ENCODE measurements at regions not wholly inside any gene's neighbourhood (a gene's known extent, or its start where the extent isn't known, plus 50 kb on each side); places are given as distances from the start of the nearest gene placed in this dataset.

DNA sequence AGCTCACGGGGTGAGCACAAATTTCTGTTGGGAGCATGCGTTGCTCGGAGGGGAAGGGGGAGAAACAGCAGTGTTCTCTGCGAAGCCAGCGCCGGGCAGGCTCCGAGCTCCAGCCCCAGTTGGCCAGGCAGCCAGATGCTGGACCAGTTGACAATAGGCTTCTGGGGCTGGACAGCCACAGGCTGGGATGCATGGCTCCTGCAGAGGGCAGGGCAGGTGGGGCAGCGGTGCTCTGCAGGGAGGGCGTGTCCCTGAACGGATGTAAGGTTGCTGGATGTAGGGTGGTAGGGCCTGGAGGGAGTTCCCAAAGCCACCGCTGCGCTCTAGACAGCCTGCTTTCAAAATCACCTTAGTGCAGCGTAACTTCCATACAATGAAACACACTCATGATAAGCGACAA lies 574.9 kb downstream of the GLRX3 start:
- H3K36me3 ChIP-seq (ENCODE audit: control insufficient read depth in 2 of 2, extremely low read depth in 1 of 2, insufficient read depth in 2 of 2, low read length in 2 of 2): no peaks in the 10 kb centered on the region
- H4K20me1 ChIP-seq (ENCODE audit: control insufficient read depth, extremely low read depth, insufficient read depth, low read length): no peaks in the 10 kb centered on the region
- H3K4me3 ChIP-seq (ENCODE audit: control insufficient read depth in 2 of 3, extremely low read depth in 1 of 3, insufficient read depth in 2 of 3, low read depth in 1 of 3, low read length in 3 of 3): no peak overlapping the region
- DNase-seq (ENCODE audit: low read depth, low spot score): no peak
- no peak overlapping the region for H3K4me2 ChIP-seq (ENCODE audit: control insufficient read depth, extremely low read depth, insufficient read depth, low read depth, low read length)
- peaks cover 11% of the 10 kb centered on the region for H3K9me3 ChIP-seq (ENCODE audit: control insufficient read depth, low read depth, low read length)
- TF ChIP-seq, protein P1, sequence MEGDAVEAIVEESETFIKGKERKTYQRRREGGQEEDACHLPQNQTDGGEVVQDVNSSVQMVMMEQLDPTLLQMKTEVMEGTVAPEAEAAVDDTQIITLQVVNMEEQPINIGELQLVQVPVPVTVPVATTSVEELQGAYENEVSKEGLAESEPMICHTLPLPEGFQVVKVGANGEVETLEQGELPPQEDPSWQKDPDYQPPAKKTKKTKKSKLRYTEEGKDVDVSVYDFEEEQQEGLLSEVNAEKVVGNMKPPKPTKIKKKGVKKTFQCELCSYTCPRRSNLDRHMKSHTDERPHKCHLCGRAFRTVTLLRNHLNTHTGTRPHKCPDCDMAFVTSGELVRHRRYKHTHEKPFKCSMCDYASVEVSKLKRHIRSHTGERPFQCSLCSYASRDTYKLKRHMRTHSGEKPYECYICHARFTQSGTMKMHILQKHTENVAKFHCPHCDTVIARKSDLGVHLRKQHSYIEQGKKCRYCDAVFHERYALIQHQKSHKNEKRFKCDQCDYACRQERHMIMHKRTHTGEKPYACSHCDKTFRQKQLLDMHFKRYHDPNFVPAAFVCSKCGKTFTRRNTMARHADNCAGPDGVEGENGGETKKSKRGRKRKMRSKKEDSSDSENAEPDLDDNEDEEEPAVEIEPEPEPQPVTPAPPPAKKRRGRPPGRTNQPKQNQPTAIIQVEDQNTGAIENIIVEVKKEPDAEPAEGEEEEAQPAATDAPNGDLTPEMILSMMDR (optimal IDR thresholded peaks at IDR 0.05 in 1 of 3, IDR thresholded peaks at IDR 0.05 in 1 of 3, conservative IDR thresholded peaks at IDR 0.05 in 1 of 3; ENCODE audit: extremely low read depth in 1 of 3, insufficient read depth in 2 of 3, low read length in 3 of 3): no peak
- no peak for TF ChIP-seq EZH2 (IDR thresholded peaks at IDR 0.05; ENCODE audit: low read length)
- no peaks in the 10 kb centered on the region for H3K27me3 ChIP-seq (ENCODE audit: control insufficient read depth, extremely low read depth, insufficient read depth, low read length)
- H3K4me1 ChIP-seq (ENCODE audit: control insufficient read depth, extremely low read depth, insufficient read depth, low read length): no peaks in the 10 kb centered on the region
- no peak for FAIRE-seq
- H3K27ac ChIP-seq (ENCODE audit: control insufficient read depth, insufficient read depth, low read length): no peak overlapping the region
- no peak overlapping the region for H3K9ac ChIP-seq (ENCODE audit: control insufficient read depth, extremely low read depth, insufficient read depth, low read length)
- H3K79me2 ChIP-seq (ENCODE audit: control insufficient read depth, insufficient read depth, low read length): no peaks in the 10 kb centered on the region
- no peak overlapping the region for H2AFZ ChIP-seq (ENCODE audit: control insufficient read depth, low read length)
- no peaks in the 10 kb centered on the region for H3K9me1 ChIP-seq (ENCODE audit: control insufficient read depth, extremely low read depth, insufficient read depth, low read length)
- dilution Hi-C loops (cut with MboI; ENCODE audit: extremely low pct_ligation_motif_present, low sequenced_read_pairs): no loop called here

DNA sequence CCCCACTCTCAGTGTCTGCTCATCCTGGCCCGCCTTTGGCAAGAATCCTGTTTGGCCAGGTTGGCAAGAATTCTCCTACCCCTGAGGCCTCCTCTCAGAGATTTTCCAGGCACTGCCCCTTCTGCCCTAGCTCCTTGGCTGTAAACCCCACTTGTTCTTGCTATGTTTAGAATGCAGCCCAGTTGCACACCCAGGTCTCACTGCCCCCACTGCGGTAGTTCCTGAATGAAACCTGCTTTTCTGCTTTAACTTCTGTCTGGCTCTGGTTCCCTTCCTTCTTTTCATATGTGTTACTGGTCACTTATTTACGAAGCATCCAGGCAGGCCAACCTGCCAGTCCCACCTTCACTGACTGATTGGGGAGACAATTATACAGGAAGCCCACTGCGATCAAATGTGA lies 576.9 kb downstream of the GLRX3 start:
- H3K9me1 ChIP-seq (ENCODE audit: control insufficient read depth, extremely low read depth, insufficient read depth, low read length): no peaks in the 10 kb centered on the region
- no peak overlapping the region for H3K4me3 ChIP-seq (ENCODE audit: control insufficient read depth in 2 of 3, extremely low read depth in 1 of 3, insufficient read depth in 2 of 3, low read depth in 1 of 3, low read length in 3 of 3)
- DNase-seq (ENCODE audit: low read depth, low spot score) (no peak), FAIRE-seq (no peak)
- TF ChIP-seq, protein P1 (optimal IDR thresholded peaks at IDR 0.05 in 1 of 3, IDR thresholded peaks at IDR 0.05 in 1 of 3, conservative IDR thresholded peaks at IDR 0.05 in 1 of 3; ENCODE audit: extremely low read depth in 1 of 3, insufficient read depth in 2 of 3, low read length in 3 of 3): no peak
- TF ChIP-seq EZH2 (IDR thresholded peaks at IDR 0.05; ENCODE audit: low read length): no peak
- H3K79me2 ChIP-seq (ENCODE audit: control insufficient read depth, insufficient read depth, low read length): no peaks in the 10 kb centered on the region
- H3K9me3 ChIP-seq (ENCODE audit: control insufficient read depth, low read depth, low read length): peaks cover 17% of the 10 kb centered on the region
- no peak overlapping the region for H2AFZ ChIP-seq (ENCODE audit: control insufficient read depth, low read length)
- H4K20me1 ChIP-seq (ENCODE audit: control insufficient read depth, extremely low read depth, insufficient read depth, low read length): no peaks in the 10 kb centered on the region
- H3K27me3 ChIP-seq (ENCODE audit: control insufficient read depth, extremely low read depth, insufficient read depth, low read length): no peaks in the 10 kb centered on the region
- no peak overlapping the region for H3K27ac ChIP-seq (ENCODE audit: control insufficient read depth, insufficient read depth, low read length)
- no peaks in the 10 kb centered on the region for H3K4me1 ChIP-seq (ENCODE audit: control insufficient read depth, extremely low read depth, insufficient read depth, low read length)
- dilution Hi-C loops (cut with MboI; ENCODE audit: extremely low pct_ligation_motif_present, low sequenced_read_pairs): no loop called here
- H3K4me2 ChIP-seq (ENCODE audit: control insufficient read depth, extremely low read depth, insufficient read depth, low read depth, low read length): no peak overlapping the region
- no peaks in the 10 kb centered on the region for H3K36me3 ChIP-seq (ENCODE audit: control insufficient read depth in 2 of 2, extremely low read depth in 1 of 2, insufficient read depth in 2 of 2, low read length in 2 of 2)
- no peak overlapping the region for H3K9ac ChIP-seq (ENCODE audit: control insufficient read depth, extremely low read depth, insufficient read depth, low read length)
